Neural crest cell (in vitro differentiated cells): ENCODE measurements at regions not wholly inside any gene's neighbourhood (a gene's known extent, or its start where the extent isn't known, plus 50 kb on each side); places are given as distances from the start of the nearest gene placed in this dataset.

Experiments
- DNase-seq: peaks from one replicate; pipeline ENCODE4 v3.0.0; 2021; ENCODE audit warnings: low read depth, mixed read lengths, low spot score
- H3K27ac Mint-ChIP-seq: one replicate; pipeline ENCODE4 v1.8.0; 2021; ENCODE audit warnings: mild to moderate bottlenecking, mixed read lengths; ENCODE audit not compliant: unreplicated experiment
- H3K27me3 Mint-ChIP-seq: 2 replicates; pipeline ENCODE4 v1.8.0; 2021; ENCODE audit warnings: low read depth, mild to moderate bottlenecking, mixed read lengths
- H3K36me3 Mint-ChIP-seq: 2 replicates; pipeline ENCODE4 v1.8.0; 2021; ENCODE audit warnings: low read depth, mild to moderate bottlenecking, mixed read lengths
- H3K4me1 Mint-ChIP-seq: 2 replicates; pipeline ENCODE4 v1.8.0; 2021; ENCODE audit warnings: mixed read lengths
- H3K4me3 Mint-ChIP-seq: one replicate; pipeline ENCODE4 v1.8.0; 2021; ENCODE audit warnings: mild to moderate bottlenecking, mixed read lengths
- H3K9me3 Mint-ChIP-seq: 2 replicates; pipeline ENCODE4 v1.8.0; 2021; ENCODE audit warnings: mixed read lengths
- CTCF ChIP-seq: fragments of 200-600 bp; sonication (generic); conservative IDR thresholded peaks from 2 replicates; pipeline ENCODE4 v1.5.0; 2021; ENCODE audit warnings: antibody characterized with exemption, mild to moderate bottlenecking

- Mint-ChIP-seq H3K9me3 (no peaks in the 10 kb centered on the region), H3K27me3 (no peaks in the 10 kb centered on the region), H3K4me1 (peaks cover 16% of the 10 kb centered on the region), H3K27ac (no peak overlapping the region), H3K36me3 (no peaks in the 10 kb centered on the region), H3K4me3 (no peak overlapping the region)
- no peak for TF ChIP-seq CTCF
- no peak for DNase-seq
Measured at GRCh38 chr9:86454701-86455615, 100.7 kb upstream of the TUT7 start.

- TF ChIP-seq CTCF = no peak
- no peaks in the 10 kb centered on the region for H3K9me3 Mint-ChIP-seq
Measured at GRCh38 chr9:86452201-86452828, 98.1 kb upstream of the TUT7 start.

GRCh38 chr9:86449246-86449645 is 95.0 kb upstream of the TUT7 start:
- Mint-ChIP-seq H3K36me3 (no peaks in the 10 kb centered on the region), H3K4me3 (no peak overlapping the region), H3K27ac (no peak overlapping the region), H3K27me3 (no peaks in the 10 kb centered on the region), H3K9me3 (no peaks in the 10 kb centered on the region), H3K4me1 (peaks cover 6% of the 10 kb centered on the region)
- no peak for DNase-seq
- TF ChIP-seq CTCF = no peak

More at GRCh38 chr9:86452201-86452828, 98.1 kb upstream of the TUT7 start:
- Mint-ChIP-seq H3K36me3 (no peaks in the 10 kb centered on the region), H3K4me1 (peaks cover 6% of the 10 kb centered on the region), H3K27ac (no peak overlapping the region), H3K27me3 (no peaks in the 10 kb centered on the region), H3K4me3 (no peak overlapping the region)
- DNase-seq = no peak

GRCh38 chr9:86445671-86446070 is 91.5 kb upstream of the TUT7 start:
- Mint-ChIP-seq H3K27me3 (no peaks in the 10 kb centered on the region), H3K9me3 (no peaks in the 10 kb centered on the region), H3K4me1 (no peaks in the 10 kb centered on the region), H3K36me3 (no peaks in the 10 kb centered on the region), H3K27ac (no peak overlapping the region), H3K4me3 (no peak overlapping the region)
- no peak for TF ChIP-seq CTCF
- no peak for DNase-seq

GRCh38 chr9:86443992-86444391 is 89.8 kb upstream of the TUT7 start:
- Mint-ChIP-seq H3K36me3 (no peaks in the 10 kb centered on the region), H3K4me3 (no peak overlapping the region), H3K27me3 (no peaks in the 10 kb centered on the region), H3K4me1 (no peaks in the 10 kb centered on the region), H3K9me3 (no peaks in the 10 kb centered on the region), H3K27ac (no peak overlapping the region)
- DNase-seq = no peak
- TF ChIP-seq CTCF = no peak
